Cardiac fibroblast (primary cell): ENCODE measurements at regions not wholly inside any gene's neighbourhood (a gene's known extent, or its start where the extent isn't known, plus 50 kb on each side); places are given as distances from the start of the nearest gene placed in this dataset.

Experiments
- DNase-seq, 2 donors: peaks; one replicate each; pipeline versions ENCODE4 v3.0.0 to v3.0.0-alpha.2; 2010; ENCODE audit warnings: low read depth in 2 of 2
- H3K4me3 ChIP-seq, 2 donors: replicated peaks in 1 of 2; 1 replicate in 1 of 2; 2 replicates in 1 of 2; pipeline ENCODE4 v1.5.1; 2011; ENCODE audit warnings: low read depth in 2 of 2, low read length in 2 of 2, mild to moderate bottlenecking in 2 of 2, moderate library complexity in 1 of 2
- CTCF ChIP-seq: IDR thresholded peaks from one replicate; pipeline ENCODE4 v1.5.1; 2011; ENCODE audit warnings: low read depth, mild to moderate bottlenecking, low read length, inconsistent platforms

DNA sequence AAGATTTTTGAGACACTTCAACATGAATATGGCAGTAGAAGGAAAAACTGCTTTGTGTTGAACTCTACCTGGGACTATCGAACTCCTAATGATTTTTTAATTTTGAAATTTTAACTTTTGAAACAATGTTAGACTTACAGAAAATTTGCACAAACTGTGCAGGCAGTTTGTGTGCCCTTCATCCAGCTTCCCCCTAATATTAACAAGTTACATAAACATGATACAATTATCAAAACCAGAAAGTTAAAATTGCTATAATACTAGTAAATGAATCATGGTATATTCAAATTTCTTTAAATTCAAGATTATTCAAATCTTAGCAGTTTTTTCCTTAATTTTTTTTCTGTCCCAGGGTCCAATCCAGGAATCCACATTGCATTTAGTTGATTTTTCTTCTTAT is 278.9 kb downstream of the ADGRL2 start:
- TF ChIP-seq CTCF = no peak
- DNase-seq = no peak
- H3K4me3 ChIP-seq = no peak overlapping the region

GRCh38 chr1:82073659-82074058 is 272.9 kb downstream of the ADGRL2 start:
- TF ChIP-seq CTCF = no peak
- DNase-seq = no peak

GRCh38 chr1:82073071-82073470 is 272.3 kb downstream of the ADGRL2 start:
- H3K4me3 ChIP-seq = no peak overlapping the region
- TF ChIP-seq CTCF = no peak
- DNase-seq = no peak

More at GRCh38 chr1:82073659-82074058, 272.9 kb downstream of the ADGRL2 start:
- H3K4me3 ChIP-seq = no peak overlapping the region

GRCh38 chr1:82065916-82066315 is 265.2 kb downstream of the ADGRL2 start:
- TF ChIP-seq CTCF = no peak
- H3K4me3 ChIP-seq = no peak overlapping the region
- peak in 1 of 2 donors; percentile 3 for DNase-seq

DNA sequence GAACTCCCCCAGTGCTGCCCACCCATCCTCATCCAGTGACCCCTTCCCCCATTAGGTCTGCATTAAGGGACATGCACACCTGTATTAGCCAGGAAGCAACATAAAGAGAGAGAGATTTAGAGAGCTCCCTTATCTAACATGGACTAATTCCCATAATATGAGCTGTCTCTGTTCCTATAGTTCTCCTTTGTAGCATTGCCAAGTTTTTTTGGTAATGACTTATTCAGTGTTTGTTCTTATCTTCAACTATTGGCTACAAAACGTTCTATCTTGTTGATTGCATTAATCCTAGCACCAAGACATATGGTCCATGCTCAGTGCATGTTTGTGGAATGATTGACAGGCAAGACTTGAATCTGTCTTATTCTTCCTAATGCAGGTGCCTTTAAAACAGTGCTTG is 264.0 kb downstream of the ADGRL2 start:
- no peak overlapping the region for H3K4me3 ChIP-seq
- DNase-seq = no peak
- TF ChIP-seq CTCF = no peak

DNA sequence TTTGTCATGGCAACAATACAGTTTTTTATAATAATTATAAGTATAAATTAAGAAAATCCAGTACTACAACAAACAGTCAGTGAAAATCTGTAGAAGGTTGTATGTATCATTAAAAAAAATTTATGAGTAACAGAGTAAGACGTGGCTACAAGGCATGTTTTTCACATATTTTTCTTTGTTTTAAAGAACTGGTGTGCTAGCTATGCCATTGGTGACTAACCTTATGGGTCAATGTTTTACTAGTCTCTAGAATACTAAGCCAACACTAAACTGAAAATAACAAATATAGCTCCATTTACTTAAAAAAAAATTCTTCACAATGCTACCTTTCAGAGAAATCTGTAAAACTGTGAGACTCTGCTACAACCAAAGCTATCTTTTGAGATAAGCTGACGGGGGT is 261.5 kb downstream of the ADGRL2 start:
- no peak for DNase-seq
- no peak overlapping the region for H3K4me3 ChIP-seq
- TF ChIP-seq CTCF = no peak

GRCh38 chr1:82059959-82060358 is 259.2 kb downstream of the ADGRL2 start:
- no peak for DNase-seq
- TF ChIP-seq CTCF = no peak

More at GRCh38 chr1:82059959-82060358, 259.2 kb downstream of the ADGRL2 start:
- no peak overlapping the region for H3K4me3 ChIP-seq
